Erythroblast (primary cell): ENCODE measurements at regions not wholly inside any gene's neighbourhood (a gene's known extent, or its start where the extent isn't known, plus 50 kb on each side); places are given as distances from the start of the nearest gene placed in this dataset.

Experiments
- DNase-seq, 2 experiments: peaks; one replicate each; lab custom pipeline; 2025; lab: John Stamatoyannopoulos, UW
- GATA1 ChIP-seq: IDR thresholded peaks from 2 replicates; pipeline ENCODE4 v1.6.1; 2011; ENCODE audit warnings: low read depth, mild to moderate bottlenecking, control low read depth, low read length, moderate library complexity
- POLR2A ChIP-seq: IDR thresholded peaks from 2 replicates; pipeline ENCODE4 v1.6.1; 2011; ENCODE audit warnings: mild to moderate bottlenecking, low read length

- TF ChIP-seq POLR2A, result no peak
- TF ChIP-seq GATA1, result no peak
- no peak for DNase-seq
These were observed 51.0 kb downstream of the POU3F3 start for GRCh38 chr2:104904889-104905288.

- no peak for DNase-seq
- TF ChIP-seq POLR2A (no peak), GATA1 (no peak)
These were observed 55.4 kb downstream of the POU3F3 start for GRCh38 chr2:104909317-104909716.

GRCh38 chr2:104914509-104914908 lies 60.6 kb downstream of the POU3F3 start:
- TF ChIP-seq POLR2A (no peak), GATA1 (no peak)
- no peak for DNase-seq

- TF ChIP-seq POLR2A, result no peak
- no peak for TF ChIP-seq GATA1
- no peak for DNase-seq
These were observed 61.3 kb downstream of the POU3F3 start for GRCh38 chr2:104915107-104915793.

- DNase-seq, result no peak
- TF ChIP-seq POLR2A (no peak), GATA1 (no peak)
These were observed 65.2 kb downstream of the POU3F3 start for GRCh38 chr2:104919127-104919526.

GRCh38 chr2:104923665-104924064 lies 69.8 kb downstream of the POU3F3 start:
- TF ChIP-seq POLR2A (no peak), GATA1 (no peak)
- no peak for DNase-seq

- no peak for TF ChIP-seq POLR2A
- no peak for DNase-seq
These were observed 75.7 kb downstream of the POU3F3 start for GRCh38 chr2:104929663-104930062.

GRCh38 chr2:104930732-104931131 lies 76.8 kb downstream of the POU3F3 start:
- DNase-seq, result no peak
- TF ChIP-seq POLR2A, result no peak
- no peak for TF ChIP-seq GATA1

- TF ChIP-seq GATA1 (no peak), POLR2A (no peak)
- DNase-seq, result no peak
These were observed 78.3 kb downstream of the POU3F3 start for GRCh38 chr2:104932243-104932642.

- DNase-seq, result no peak
- TF ChIP-seq POLR2A (no peak), GATA1 (no peak)
These were observed 79.4 kb downstream of the POU3F3 start for GRCh38 chr2:104933151-104933917.

- DNase-seq, result no peak
- no peak for TF ChIP-seq POLR2A
- TF ChIP-seq GATA1, result no peak
These were observed 82.6 kb downstream of the POU3F3 start for GRCh38 chr2:104936527-104936926.

GRCh38 chr2:104938231-104938941 lies 84.5 kb downstream of the POU3F3 start:
- DNase-seq, result no peak
- TF ChIP-seq GATA1 (no peak), POLR2A (no peak)

- TF ChIP-seq POLR2A, result no peak
- TF ChIP-seq GATA1, result no peak
- no peak for DNase-seq
These were observed 85.8 kb downstream of the POU3F3 start for GRCh38 chr2:104939570-104940217.

GRCh38 chr2:104944495-104944894 lies 90.6 kb downstream of the POU3F3 start:
- peak in 1 of 2 experiments; percentile 4 for DNase-seq

GRCh38 chr2:104945121-104945520 lies 91.2 kb downstream of the POU3F3 start:
- TF ChIP-seq POLR2A (no peak), GATA1 (no peak)

More at GRCh38 chr2:104944495-104944894, 90.6 kb downstream of the POU3F3 start:
- TF ChIP-seq POLR2A, result no peak
- TF ChIP-seq GATA1, result no peak

More at GRCh38 chr2:104945121-104945520, 91.2 kb downstream of the POU3F3 start:
- DNase-seq, result no peak
